A673 (cell line): ENCODE measurements at regions not wholly inside any gene's neighbourhood (a gene's known extent, or its start where the extent isn't known, plus 50 kb on each side); places are given as distances from the start of the nearest gene placed in this dataset.

Experiments used
- BruUV-seq: library from RNA; stranded (reverse); fragments of 400-500 nt; replicated peaks from 2 replicates; lab custom pipeline; 2021; lab: Mats Ljungman, UMichigan
- CTCF ChIA-PET: fragments of 300-600 bp; sonication (Branson Sonifier 250); formaldehyde crosslinking; loops from one replicate; lab custom pipeline; 2022; ENCODE audit warnings: antibody characterized with exemption; lab: Charles Lee
- POLR2A ChIA-PET: fragments of 300-600 bp; sonication (Branson Sonifier 250); formaldehyde crosslinking; loops from one replicate; lab custom pipeline; 2022; ENCODE audit warnings: antibody characterized with exemption; ENCODE audit not compliant: low non-redundant PET; lab: Charles Lee
- DNase-seq: peaks from one replicate; pipeline ENCODE4 v3.0.0-alpha.2; 2015; ENCODE audit warnings: low spot score
- H3K27ac ChIP-seq: fragments of 200-600 bp; sonication (generic); 2 replicates; pipeline ENCODE4 v1.5.1; 2016; ENCODE audit warnings: mixed run types, low read depth, mild to moderate bottlenecking, mixed read lengths, antibody characterized with exemption, low read length; ENCODE audit not compliant: poor library complexity, severe bottlenecking
- H3K27me3 ChIP-seq: fragments of 200-600 bp; sonication (generic); replicated peaks from 2 replicates; pipeline ENCODE4 v1.6.1; 2017; ENCODE audit warnings: mixed run types, low read depth, mild to moderate bottlenecking, mixed read lengths, antibody characterized with exemption, low read length; ENCODE audit not compliant: insufficient read depth, poor library complexity
- H3K36me3 ChIP-seq: fragments of 200-600 bp; sonication (generic); 2 replicates; pipeline ENCODE4 v1.6.1; 2016; ENCODE audit warnings: mixed run types, mild to moderate bottlenecking, mixed read lengths, antibody characterized with exemption, low read length; ENCODE audit not compliant: insufficient read depth, poor library complexity, severe bottlenecking
- H3K4me1 ChIP-seq: fragments of 200-600 bp; sonication (generic); 2 replicates; pipeline ENCODE4 v1.6.1; 2017; ENCODE audit warnings: mixed run types, mild to moderate bottlenecking, mixed read lengths, antibody characterized with exemption, low read length; ENCODE audit not compliant: insufficient read depth, poor library complexity, severe bottlenecking
- H3K4me3 ChIP-seq: fragments of 200-600 bp; sonication (generic); 2 replicates; pipeline ENCODE4 v1.5.1; 2016; ENCODE audit warnings: low read depth, mixed run types, mild to moderate bottlenecking, mixed read lengths, low read length; ENCODE audit not compliant: poor library complexity, severe bottlenecking
- H3K9me3 ChIP-seq: fragments of 200-600 bp; sonication (generic); 2 replicates; pipeline ENCODE4 v1.6.1; 2016; ENCODE audit warnings: mixed run types, low read depth, mild to moderate bottlenecking, mixed read lengths, antibody characterized with exemption, low read length; ENCODE audit not compliant: poor library complexity, severe bottlenecking
- EZH2 ChIP-seq: fragments of 200-600 bp; sonication (generic); IDR thresholded peaks from 2 replicates; pipeline ENCODE4 v1.6.1; 2017; ENCODE audit warnings: borderline replicate concordance, low read depth, mild to moderate bottlenecking, mixed read lengths, antibody characterized with exemption, low read length; ENCODE audit not compliant: poor library complexity, severe bottlenecking
- intact Hi-C: fragments of 100-400 bp; cut with micrococcal nuclease; formaldehyde crosslinking; loops from one replicate; pipeline ENCODE4 v1.10.0; 2022; ENCODE audit not compliant: unreplicated experiment
- TF ChIP-seq, protein P1 (sequence below): fragments of 300-800, 200-600 bp; sonication (generic); conservative IDR thresholded peaks from 2 replicates; pipeline ENCODE4 v1.5.1; 2017; ENCODE audit warnings: low read depth, mild to moderate bottlenecking, antibody characterized with exemption, low read length, moderate library complexity, mixed read lengths

DNA sequence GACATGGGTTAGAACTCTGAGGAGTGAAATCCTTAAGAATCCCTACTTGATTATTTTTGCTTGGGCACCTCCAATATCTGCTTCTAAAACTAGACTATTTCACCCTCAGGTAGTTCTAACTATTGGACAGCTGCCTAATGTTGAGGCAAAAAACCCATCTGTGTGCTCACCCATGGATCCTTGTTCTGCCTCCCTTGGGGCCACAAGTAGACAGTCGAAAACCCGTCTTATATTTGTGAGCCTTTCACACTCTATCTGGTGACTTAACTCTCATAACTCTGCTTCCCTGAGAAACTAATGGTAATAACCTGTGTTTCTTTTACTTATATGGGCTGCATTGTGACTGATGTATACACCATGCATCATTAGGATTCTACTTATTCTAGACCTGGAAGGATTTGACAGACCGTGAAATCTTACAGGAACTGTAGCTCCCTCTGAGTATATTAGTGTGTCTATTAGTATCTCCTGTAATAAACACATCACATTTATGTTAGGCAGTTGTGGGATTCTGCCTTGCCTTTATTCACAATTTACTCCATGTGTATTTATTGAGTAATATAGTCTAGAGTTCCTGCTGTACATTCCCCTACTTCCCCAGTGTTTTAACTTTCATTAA is 94.6 kb upstream of the SGCD start:
- ChIA-PET POLR2A (no interaction called here), CTCF (no interaction called here)
- TF ChIP-seq, protein P1, sequence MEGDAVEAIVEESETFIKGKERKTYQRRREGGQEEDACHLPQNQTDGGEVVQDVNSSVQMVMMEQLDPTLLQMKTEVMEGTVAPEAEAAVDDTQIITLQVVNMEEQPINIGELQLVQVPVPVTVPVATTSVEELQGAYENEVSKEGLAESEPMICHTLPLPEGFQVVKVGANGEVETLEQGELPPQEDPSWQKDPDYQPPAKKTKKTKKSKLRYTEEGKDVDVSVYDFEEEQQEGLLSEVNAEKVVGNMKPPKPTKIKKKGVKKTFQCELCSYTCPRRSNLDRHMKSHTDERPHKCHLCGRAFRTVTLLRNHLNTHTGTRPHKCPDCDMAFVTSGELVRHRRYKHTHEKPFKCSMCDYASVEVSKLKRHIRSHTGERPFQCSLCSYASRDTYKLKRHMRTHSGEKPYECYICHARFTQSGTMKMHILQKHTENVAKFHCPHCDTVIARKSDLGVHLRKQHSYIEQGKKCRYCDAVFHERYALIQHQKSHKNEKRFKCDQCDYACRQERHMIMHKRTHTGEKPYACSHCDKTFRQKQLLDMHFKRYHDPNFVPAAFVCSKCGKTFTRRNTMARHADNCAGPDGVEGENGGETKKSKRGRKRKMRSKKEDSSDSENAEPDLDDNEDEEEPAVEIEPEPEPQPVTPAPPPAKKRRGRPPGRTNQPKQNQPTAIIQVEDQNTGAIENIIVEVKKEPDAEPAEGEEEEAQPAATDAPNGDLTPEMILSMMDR: no peak
- no peak for TF ChIP-seq EZH2
- H3K27me3 ChIP-seq: no peaks in the 10 kb centered on the region
- DNase-seq: no peak
- no peak overlapping the region for H3K4me3 ChIP-seq
- no peak overlapping the region for H3K27ac ChIP-seq
- H3K4me1 ChIP-seq: no peaks in the 10 kb centered on the region
- BruUV-seq: no TSS peak
- intact Hi-C loops: no loop called here
- no peaks in the 10 kb centered on the region for H3K36me3 ChIP-seq
- no peaks in the 10 kb centered on the region for H3K9me3 ChIP-seq

GRCh38 chr5:156237361-156237760 is 89.6 kb upstream of the SGCD start:
- intact Hi-C loops: no loop called here
- no peaks in the 10 kb centered on the region for H3K36me3 ChIP-seq
- no peaks in the 10 kb centered on the region for H3K27me3 ChIP-seq
- no peaks in the 10 kb centered on the region for H3K4me1 ChIP-seq
- no peak overlapping the region for H3K4me3 ChIP-seq
- ChIA-PET CTCF (no interaction called here), POLR2A (no interaction called here)
- no peak for DNase-seq
- H3K9me3 ChIP-seq: no peaks in the 10 kb centered on the region
- no peak overlapping the region for H3K27ac ChIP-seq
- BruUV-seq: no TSS peak
- no peak for TF ChIP-seq EZH2
- TF ChIP-seq, protein P1: no peak

GRCh38 chr5:156239800-156240199 is 87.2 kb upstream of the SGCD start:
- CTCF ChIA-PET: no interaction called here
- BruUV-seq: no TSS peak

More at GRCh38 chr5:156239800-156240199, 87.2 kb upstream of the SGCD start:
- H3K9me3 ChIP-seq: no peaks in the 10 kb centered on the region
- intact Hi-C loops: no loop called here
- no peaks in the 10 kb centered on the region for H3K36me3 ChIP-seq
- no peak overlapping the region for H3K4me3 ChIP-seq
- H3K27me3 ChIP-seq: no peaks in the 10 kb centered on the region
- no peak overlapping the region for H3K27ac ChIP-seq
- no peak for DNase-seq
- POLR2A ChIA-PET: no interaction called here
- no peaks in the 10 kb centered on the region for H3K4me1 ChIP-seq
- TF ChIP-seq EZH2: no peak
- TF ChIP-seq, protein P1: no peak
